Stimulated activated CD8-positive, alpha-beta memory T cell treated with anti-CD3 and anti-CD28 coated beads, Interleukin-15, amount 100 ng/mL, for 24 hours (primary cell): ENCODE measurements at regions not wholly inside any gene's neighbourhood (a gene's known extent, or its start where the extent isn't known, plus 50 kb on each side); places are given as distances from the start of the nearest gene placed in this dataset.

Source experiments
- DNase-seq: peaks from one replicate; pipeline ENCODE4 v3.0.0-alpha.2; 2020; ENCODE audit warnings: low read depth

- no peak for DNase-seq
Observed at GRCh38 chr2:16154501-16155280, 214.3 kb downstream of the MYCN start.

GRCh38 chr2:16154061-16154460 lies 213.7 kb downstream of the MYCN start:
- DNase-seq = no peak

- no peak for DNase-seq
Observed at GRCh38 chr2:16153754-16154035, 213.3 kb downstream of the MYCN start.

- DNase-seq = no peak
Observed at GRCh38 chr2:16152928-16153753, 212.8 kb downstream of the MYCN start.

GRCh38 chr2:16152071-16152927 lies 211.9 kb downstream of the MYCN start:
- no peak for DNase-seq

- DNase-seq = no peak
Observed at GRCh38 chr2:16151651-16152050, 211.3 kb downstream of the MYCN start.

GRCh38 chr2:16151281-16151570 lies 210.9 kb downstream of the MYCN start:
- no peak for DNase-seq

GRCh38 chr2:16150456-16151280 lies 210.3 kb downstream of the MYCN start:
- no peak for DNase-seq

- no peak for DNase-seq
Observed at GRCh38 chr2:16149349-16150243, 209.2 kb downstream of the MYCN start.

- no peak for DNase-seq
Observed at GRCh38 chr2:16148632-16149348, 208.4 kb downstream of the MYCN start.

GRCh38 chr2:16142383-16143361 lies 202.3 kb downstream of the MYCN start:
- DNase-seq = no peak

- DNase-seq = no peak
Observed at GRCh38 chr2:16141641-16141921, 201.2 kb downstream of the MYCN start.

GRCh38 chr2:16140771-16141640 lies 200.7 kb downstream of the MYCN start:
- DNase-seq = no peak

GRCh38 chr2:16139663-16140615 lies 199.6 kb downstream of the MYCN start:
- no peak for DNase-seq

- no peak for DNase-seq
Observed at GRCh38 chr2:16138811-16139662, 198.7 kb downstream of the MYCN start.

- no peak for DNase-seq
Observed at GRCh38 chr2:16137080-16137755, 196.9 kb downstream of the MYCN start.
